ENCODE measurements at regions not wholly inside any gene's neighbourhood (a gene's known extent, or its start where the extent isn't known, plus 50 kb on each side); places are given as distances from the start of the nearest gene placed in this dataset.

GRCh38 chr11:20248121-20248772 lies 88.0 kb upstream of the DBX1 start:
- TF ChIP-seq, protein P1, sequence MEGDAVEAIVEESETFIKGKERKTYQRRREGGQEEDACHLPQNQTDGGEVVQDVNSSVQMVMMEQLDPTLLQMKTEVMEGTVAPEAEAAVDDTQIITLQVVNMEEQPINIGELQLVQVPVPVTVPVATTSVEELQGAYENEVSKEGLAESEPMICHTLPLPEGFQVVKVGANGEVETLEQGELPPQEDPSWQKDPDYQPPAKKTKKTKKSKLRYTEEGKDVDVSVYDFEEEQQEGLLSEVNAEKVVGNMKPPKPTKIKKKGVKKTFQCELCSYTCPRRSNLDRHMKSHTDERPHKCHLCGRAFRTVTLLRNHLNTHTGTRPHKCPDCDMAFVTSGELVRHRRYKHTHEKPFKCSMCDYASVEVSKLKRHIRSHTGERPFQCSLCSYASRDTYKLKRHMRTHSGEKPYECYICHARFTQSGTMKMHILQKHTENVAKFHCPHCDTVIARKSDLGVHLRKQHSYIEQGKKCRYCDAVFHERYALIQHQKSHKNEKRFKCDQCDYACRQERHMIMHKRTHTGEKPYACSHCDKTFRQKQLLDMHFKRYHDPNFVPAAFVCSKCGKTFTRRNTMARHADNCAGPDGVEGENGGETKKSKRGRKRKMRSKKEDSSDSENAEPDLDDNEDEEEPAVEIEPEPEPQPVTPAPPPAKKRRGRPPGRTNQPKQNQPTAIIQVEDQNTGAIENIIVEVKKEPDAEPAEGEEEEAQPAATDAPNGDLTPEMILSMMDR (conservative IDR thresholded peaks at IDR 0.05; ENCODE audit: control insufficient read depth, insufficient read depth, low read depth, low read length): no peak
- no peak overlapping the region for H3K4me3 ChIP-seq (ENCODE audit: control insufficient read depth, low read depth, low read length)
- DNase-seq (ENCODE audit: low read depth): no peak

GRCh38 chr11:20247591-20248007 lies 87.3 kb upstream of the DBX1 start:
- DNase-seq (ENCODE audit: low read depth): no peak
- TF ChIP-seq, protein P1 (conservative IDR thresholded peaks at IDR 0.05; ENCODE audit: control insufficient read depth, insufficient read depth, low read depth, low read length): no peak
- no peak overlapping the region for H3K4me3 ChIP-seq (ENCODE audit: control insufficient read depth, low read depth, low read length)

DNA sequence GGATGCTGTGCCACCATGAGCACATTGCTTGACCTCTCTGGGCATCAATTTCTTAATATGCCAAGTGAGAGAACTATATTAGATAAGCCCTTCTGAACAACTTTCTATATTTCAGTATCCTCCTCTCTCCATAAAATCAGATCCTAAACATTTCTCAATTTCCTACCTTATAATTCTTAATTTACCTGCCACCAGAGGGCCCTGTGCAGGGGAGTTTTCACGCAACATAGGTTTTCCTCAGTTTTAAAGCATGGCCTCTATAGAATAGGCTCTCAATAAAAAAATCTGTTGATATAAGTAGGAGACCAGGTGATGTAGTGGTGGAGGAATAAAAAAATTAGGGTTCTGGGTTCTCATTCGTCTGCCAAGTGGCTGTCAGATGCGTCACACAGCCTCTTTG lies 83.7 kb upstream of the DBX1 start:
- DNase-seq (ENCODE audit: low read depth): peak; percentile 1
- no peak overlapping the region for H3K4me3 ChIP-seq (ENCODE audit: control insufficient read depth, low read depth, low read length)
- TF ChIP-seq, protein P1 (conservative IDR thresholded peaks at IDR 0.05; ENCODE audit: control insufficient read depth, insufficient read depth, low read depth, low read length): peak; percentile 40

- no peak for DNase-seq (ENCODE audit: low read depth)
- TF ChIP-seq, protein P1 (conservative IDR thresholded peaks at IDR 0.05; ENCODE audit: control insufficient read depth, insufficient read depth, low read depth, low read length): no peak
Observed at GRCh38 chr11:20238712-20239111, 78.4 kb upstream of the DBX1 start.

GRCh38 chr11:20235164-20235563 lies 74.9 kb upstream of the DBX1 start:
- no peak for DNase-seq (ENCODE audit: low read depth)
- TF ChIP-seq, protein P1 (conservative IDR thresholded peaks at IDR 0.05; ENCODE audit: control insufficient read depth, insufficient read depth, low read depth, low read length): no peak

More at GRCh38 chr11:20238712-20239111, 78.4 kb upstream of the DBX1 start:
- H3K4me3 ChIP-seq (ENCODE audit: control insufficient read depth, low read depth, low read length): no peak overlapping the region

GRCh38 chr11:20227631-20228030 lies 67.4 kb upstream of the DBX1 start:
- TF ChIP-seq, protein P1 (conservative IDR thresholded peaks at IDR 0.05; ENCODE audit: control insufficient read depth, insufficient read depth, low read depth, low read length): no peak
- H3K4me3 ChIP-seq (ENCODE audit: control insufficient read depth, low read depth, low read length): no peak overlapping the region
- DNase-seq (ENCODE audit: low read depth): no peak

More at GRCh38 chr11:20235164-20235563, 74.9 kb upstream of the DBX1 start:
- H3K4me3 ChIP-seq (ENCODE audit: control insufficient read depth, low read depth, low read length): no peak overlapping the region

Measured in fibroblast of mammary gland (primary cell).